ENCODE measurements at regions not wholly inside any gene's neighbourhood (a gene's known extent, or its start where the extent isn't known, plus 50 kb on each side); places are given as distances from the start of the nearest gene placed in this dataset.

DNA sequence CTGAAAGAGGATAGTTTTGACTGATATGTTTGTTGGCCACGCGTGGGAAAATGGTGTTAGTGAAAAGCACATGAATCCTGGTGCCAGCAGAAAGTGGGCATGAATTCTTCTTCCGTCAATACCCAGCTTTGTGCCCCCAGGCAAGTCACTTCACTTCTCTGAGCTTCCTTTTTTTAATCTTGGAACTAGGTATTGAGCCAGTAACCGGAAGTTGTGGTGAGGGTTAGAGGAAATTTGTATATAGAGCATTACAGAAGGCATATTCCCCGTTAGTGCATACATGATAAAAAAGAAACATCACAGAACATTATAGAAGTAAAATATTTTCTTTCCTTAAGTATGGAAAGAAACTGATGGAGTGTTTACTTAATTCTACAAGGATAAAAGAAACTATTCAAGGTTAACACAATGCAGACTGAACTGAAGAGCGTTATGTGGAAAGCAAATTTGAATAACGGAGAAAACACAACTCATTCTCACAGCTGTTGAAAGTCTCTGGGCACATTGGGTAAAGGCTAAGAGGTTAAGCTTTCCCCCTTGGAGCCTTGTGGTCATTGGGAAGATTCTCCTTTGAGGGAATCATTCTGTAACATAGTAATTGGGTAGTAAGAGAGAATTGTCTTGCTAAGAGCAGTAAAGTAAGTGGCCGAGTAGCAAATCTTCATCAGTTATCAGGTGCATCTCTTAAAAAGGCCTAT is 223.1 kb downstream of the BCAS1 start:
- Histone ChIP-seq H3K27ac (no peak overlapping the region), H3K4me1 (replicated peaks in 1 of 2) (peaks cover 0 to 5% of the 10 kb centered on the region in 2 donors), H3K4me3 (no peak overlapping the region)
- ATAC-seq (replicated peaks in 6 of 8) = no peak
- in situ Hi-C loops (cut with MboI; ENCODE audit: low pct_unique_long_range_greater_than_20kb in 2 of 9, low sequenced_read_pairs in 9 of 9, unreplicated experiment in 9 of 9) = no loop called here
- 83 to 100% (median 88%) methylated on average over 1 to 8 of the region's 8 CpGs for WGBS, 10 experiments

GRCh38 chr20:53846640-53847039 is 223.8 kb downstream of the BCAS1 start:
- WGBS, 10 experiments = 75 to 100% (median 93%) methylated on average over 1 to 8 of the region's 10 CpGs; no CpG with 5 or more reads in 2 of the 10 experiments
- Histone ChIP-seq H3K4me3 (no peak overlapping the region), H3K4me1 (replicated peaks in 1 of 2) (peaks cover 0 to 5% of the 10 kb centered on the region in 2 donors), H3K27ac (no peak overlapping the region)
- in situ Hi-C loops (cut with MboI; ENCODE audit: low pct_unique_long_range_greater_than_20kb in 2 of 9, low sequenced_read_pairs in 9 of 9, unreplicated experiment in 9 of 9) = no loop called here
- no peak for ATAC-seq (replicated peaks in 6 of 8)

DNA sequence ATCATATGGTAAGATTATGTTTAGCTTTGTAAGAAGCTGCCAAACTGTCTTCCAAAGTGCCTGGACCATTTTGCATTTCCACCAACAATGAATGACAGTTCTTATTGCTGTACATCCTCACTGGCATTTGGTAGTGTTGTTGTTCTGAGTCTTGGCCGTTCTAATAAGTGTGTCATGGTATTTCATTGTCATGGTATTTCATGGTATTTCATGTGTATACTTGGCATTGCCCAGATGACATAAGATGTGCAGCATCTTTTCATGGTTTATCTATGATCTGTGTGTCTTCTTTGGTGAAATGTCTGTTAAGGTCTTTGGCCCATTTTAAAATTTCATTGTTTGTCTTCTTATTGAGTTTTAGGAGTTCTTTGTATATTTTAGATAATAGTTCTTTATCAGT is 224.4 kb downstream of the BCAS1 start:
- no peak for ATAC-seq (replicated peaks in 6 of 8)
- WGBS, 10 experiments = 33 to 92% (median 78%) methylated on average over 1 of the region's 1 CpG; no CpG with 5 or more reads in 4 of the 10 experiments
- in situ Hi-C loops (cut with MboI; ENCODE audit: low pct_unique_long_range_greater_than_20kb in 2 of 9, low sequenced_read_pairs in 9 of 9, unreplicated experiment in 9 of 9) = no loop called here

GRCh38 chr20:53844259-53844658 is 226.1 kb downstream of the BCAS1 start:
- ATAC-seq (replicated peaks in 6 of 8) = no peak
- Histone ChIP-seq H3K4me3 (no peak overlapping the region), H3K4me1 (replicated peaks in 1 of 2) (peaks cover 0 to 5% of the 10 kb centered on the region in 2 donors), H3K27ac (no peak overlapping the region)
- WGBS, 10 experiments = 80 to 100% (median 93%) methylated on average over 1 to 8 of the region's 8 CpGs; no CpG with 5 or more reads in 1 of the 10 experiments
- in situ Hi-C loops (cut with MboI; ENCODE audit: low pct_unique_long_range_greater_than_20kb in 2 of 9, low sequenced_read_pairs in 9 of 9, unreplicated experiment in 9 of 9) = no loop called here

More for the DNA sequence above, 224.4 kb downstream of the BCAS1 start:
- Histone ChIP-seq H3K27ac (no peak overlapping the region), H3K4me3 (no peak overlapping the region), H3K4me1 (replicated peaks in 1 of 2) (peaks cover 0 to 5% of the 10 kb centered on the region in 2 donors)

DNA sequence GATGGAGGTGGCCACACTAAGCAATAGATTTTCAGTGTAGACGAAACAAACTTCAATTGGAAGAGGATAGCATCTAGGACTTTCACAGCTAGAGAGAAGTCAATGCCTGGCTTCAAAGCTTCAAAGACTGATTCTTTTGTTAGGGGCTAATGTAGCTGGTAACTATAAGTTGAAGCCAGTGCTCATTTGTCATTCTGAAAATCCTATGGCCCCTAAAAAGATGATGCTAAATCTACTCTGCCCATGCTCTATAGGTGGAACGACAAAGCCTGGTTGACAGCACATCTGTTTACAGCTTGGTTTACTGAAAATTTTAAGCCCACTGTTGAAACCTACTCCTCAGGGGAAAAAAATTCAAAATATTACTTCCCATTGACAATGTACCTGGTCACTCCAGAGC is 226.7 kb downstream of the BCAS1 start:
- in situ Hi-C loops (cut with MboI; ENCODE audit: low pct_unique_long_range_greater_than_20kb in 2 of 9, low sequenced_read_pairs in 9 of 9, unreplicated experiment in 9 of 9) = no loop called here
- ATAC-seq (replicated peaks in 6 of 8) = no peak
- H3K4me3 ChIP-seq = no peak overlapping the region
- H3K4me1 ChIP-seq (replicated peaks in 1 of 2) = peaks cover 0 to 5% of the 10 kb centered on the region in 2 donors
- H3K27ac ChIP-seq = no peak overlapping the region
- 83 to 100% (median 100%) methylated on average over 1 of the region's 2 CpGs; no CpG with 5 or more reads in 4 of the 10 experiments for WGBS, 10 experiments

DNA sequence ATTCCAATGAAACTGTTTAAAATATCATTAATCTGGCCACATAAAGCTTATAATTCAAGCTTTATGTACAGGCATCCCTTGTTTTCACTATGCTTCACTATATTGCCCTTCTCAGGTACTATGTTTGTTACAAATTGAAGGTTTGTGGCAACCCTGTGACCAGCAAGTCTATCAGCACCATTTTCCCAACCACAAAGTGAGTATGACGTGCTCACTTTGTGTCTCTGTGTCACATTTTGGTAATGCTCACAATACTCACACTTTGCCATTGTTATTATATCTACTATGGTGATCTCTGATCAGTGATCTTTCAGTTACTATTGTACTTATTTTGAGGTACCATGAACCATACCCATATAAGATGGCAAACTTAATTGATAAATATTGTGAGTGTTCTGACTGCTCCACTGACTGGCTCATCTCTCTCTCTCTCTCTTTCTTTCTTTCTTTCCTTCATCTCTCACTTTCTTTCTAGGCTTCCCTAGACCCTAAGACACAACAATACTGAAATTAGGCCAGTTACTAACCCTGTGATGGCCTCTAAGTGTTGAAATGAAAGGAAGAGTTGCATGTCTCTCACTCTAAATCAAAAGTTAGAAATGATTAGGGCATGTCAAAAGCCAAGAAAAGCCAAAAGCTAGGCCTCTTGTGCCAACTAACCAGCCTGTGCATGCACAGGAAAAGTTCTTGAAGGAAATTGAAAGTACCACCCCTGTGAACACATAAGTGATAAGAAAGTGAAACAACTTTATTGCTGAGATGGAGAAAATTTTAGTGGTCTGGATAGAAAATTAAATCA is 227.9 kb downstream of the BCAS1 start:
- WGBS, 10 experiments = 88 to 100% (median 100%) methylated on average over 1 of the region's 1 CpG; no CpG with 5 or more reads in 3 of the 10 experiments
- no peak overlapping the region for H3K4me3 ChIP-seq
- H3K27ac ChIP-seq = no peak overlapping the region
- H3K4me1 ChIP-seq (replicated peaks in 1 of 2) = no peaks in the 10 kb centered on the region
- in situ Hi-C loops (cut with MboI; ENCODE audit: low pct_unique_long_range_greater_than_20kb in 2 of 9, low sequenced_read_pairs in 9 of 9, unreplicated experiment in 9 of 9) = no loop called here
- no peak for ATAC-seq (replicated peaks in 6 of 8)

- ATAC-seq (replicated peaks in 6 of 8) = no peak
- H3K4me3 ChIP-seq = no peak overlapping the region
- H3K27ac ChIP-seq = no peak overlapping the region
- WGBS, 10 experiments = 67 to 100% (median 100%) methylated on average over 1 to 3 of the region's 3 CpGs; no CpG with 5 or more reads in 3 of the 10 experiments
- in situ Hi-C loops (cut with MboI; ENCODE audit: low pct_unique_long_range_greater_than_20kb in 2 of 9, low sequenced_read_pairs in 9 of 9, unreplicated experiment in 9 of 9) = no loop called here
- H3K4me1 ChIP-seq (replicated peaks in 1 of 2) = no peaks in the 10 kb centered on the region
Observed at GRCh38 chr20:53841741-53842140, 228.7 kb downstream of the BCAS1 start.

GRCh38 chr20:53840532-53840931 is 229.9 kb downstream of the BCAS1 start:
- in situ Hi-C loops (cut with MboI; ENCODE audit: low pct_unique_long_range_greater_than_20kb in 2 of 9, low sequenced_read_pairs in 9 of 9, unreplicated experiment in 9 of 9) = no loop called here
- ATAC-seq (replicated peaks in 6 of 8) = peak in 1 of 8 experiments; percentile 62
- no peaks in the 10 kb centered on the region for H3K4me1 ChIP-seq (replicated peaks in 1 of 2)
- no peak overlapping the region for H3K4me3 ChIP-seq
- H3K27ac ChIP-seq = no peak overlapping the region

DNA sequence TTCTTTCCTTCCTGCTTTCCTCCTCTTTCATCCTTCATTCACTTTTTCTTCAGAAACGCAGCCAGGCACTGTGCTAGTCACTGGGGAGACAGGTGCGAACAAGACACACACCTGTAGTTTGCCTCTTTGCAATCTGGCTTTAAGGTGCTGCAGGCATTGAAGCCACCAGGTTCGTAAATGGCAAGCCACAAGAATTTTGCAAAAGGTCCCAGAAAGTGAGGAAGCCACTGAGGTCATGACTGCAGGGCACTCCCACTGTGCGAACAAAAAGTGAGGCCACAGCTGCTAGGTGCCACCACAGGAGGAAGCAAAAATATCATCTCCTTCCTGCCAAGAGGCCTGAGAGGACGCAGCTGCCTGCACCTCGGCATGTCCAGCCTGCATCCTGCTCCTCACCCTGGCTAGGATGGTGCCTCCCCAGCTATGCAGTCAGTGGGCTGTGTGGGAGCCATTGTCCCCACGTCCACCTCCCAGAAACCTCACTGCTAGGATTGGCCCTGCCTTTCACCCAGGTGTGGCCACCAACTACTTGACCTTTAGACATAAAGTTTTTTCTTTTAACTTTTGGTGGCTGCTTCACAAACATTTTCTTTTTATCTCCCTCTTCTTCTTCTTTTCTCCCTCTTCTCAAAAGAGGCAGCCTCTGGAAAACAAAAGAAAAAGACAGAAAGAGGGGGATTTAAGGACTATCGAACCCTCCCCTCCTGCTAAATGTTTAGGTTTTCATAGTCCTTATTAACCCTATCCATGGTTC is 230.8 kb downstream of the BCAS1 start:
- in situ Hi-C loops (cut with MboI; ENCODE audit: low pct_unique_long_range_greater_than_20kb in 2 of 9, low sequenced_read_pairs in 9 of 9, unreplicated experiment in 9 of 9) = no loop called here
- Histone ChIP-seq H3K4me1 (replicated peaks in 1 of 2) (no peaks in the 10 kb centered on the region), H3K4me3 (no peak overlapping the region), H3K27ac (no peak overlapping the region)
- WGBS, 10 experiments = 69 to 100% (median 81%) methylated on average over 1 to 7 of the region's 8 CpGs; no CpG with 5 or more reads in 1 of the 10 experiments
- no peak for ATAC-seq (replicated peaks in 6 of 8)

DNA sequence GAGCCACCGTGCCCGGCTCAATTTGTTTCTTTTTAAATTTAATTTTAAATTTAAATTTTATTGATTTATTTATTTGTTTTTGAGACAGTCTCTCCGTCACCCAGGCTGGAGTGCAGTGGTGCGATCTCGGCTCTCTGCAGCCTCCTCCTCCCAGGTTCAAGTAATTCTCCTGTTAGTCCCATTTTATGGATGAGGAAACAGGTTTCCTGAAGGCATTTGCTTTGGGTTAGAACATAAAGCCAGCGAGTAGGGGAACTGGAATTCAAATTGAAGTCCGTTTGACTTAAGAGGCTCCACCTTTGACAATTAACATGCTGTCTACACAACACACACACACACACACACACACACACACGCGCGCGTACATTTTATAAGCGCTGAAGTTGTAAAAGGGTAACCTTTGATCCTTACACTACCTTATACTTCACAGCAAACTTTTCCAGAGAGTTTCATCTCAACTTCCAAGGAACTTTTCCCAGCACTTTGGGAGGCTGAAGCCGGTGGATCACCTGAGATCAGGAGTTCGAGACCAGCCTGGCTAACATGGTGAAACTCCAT is 232.0 kb downstream of the BCAS1 start:
- Histone ChIP-seq H3K27ac (no peak overlapping the region), H3K4me1 (replicated peaks in 1 of 2) (no peaks in the 10 kb centered on the region), H3K4me3 (no peak overlapping the region)
- 57 to 91% (median 82%) methylated on average over 2 to 12 of the region's 14 CpGs for WGBS, 10 experiments
- in situ Hi-C loops (cut with MboI; ENCODE audit: low pct_unique_long_range_greater_than_20kb in 2 of 9, low sequenced_read_pairs in 9 of 9, unreplicated experiment in 9 of 9) = no loop called here
- ATAC-seq (replicated peaks in 6 of 8) = no peak

GRCh38 chr20:53837126-53837826 is 233.1 kb downstream of the BCAS1 start:
- Histone ChIP-seq H3K27ac (no peak overlapping the region), H3K4me1 (replicated peaks in 1 of 2) (no peaks in the 10 kb centered on the region), H3K4me3 (no peak overlapping the region)
- in situ Hi-C loops (cut with MboI; ENCODE audit: low pct_unique_long_range_greater_than_20kb in 2 of 9, low sequenced_read_pairs in 9 of 9, unreplicated experiment in 9 of 9) = no loop called here
- 56 to 100% (median 90%) methylated on average over 2 to 5 of the region's 5 CpGs; no CpG with 5 or more reads in 1 of the 10 experiments for WGBS, 10 experiments
- no peak for ATAC-seq (replicated peaks in 6 of 8)

GRCh38 chr20:53834749-53835148 is 235.6 kb downstream of the BCAS1 start:
- in situ Hi-C loops (cut with MboI; ENCODE audit: low pct_unique_long_range_greater_than_20kb in 2 of 9, low sequenced_read_pairs in 9 of 9, unreplicated experiment in 9 of 9) = no loop called here
- WGBS, 10 experiments = 89 to 100% (median 98%) methylated on average over 1 to 8 of the region's 8 CpGs; no CpG with 5 or more reads in 2 of the 10 experiments
- no peak overlapping the region for H3K4me3 ChIP-seq
- H3K4me1 ChIP-seq (replicated peaks in 1 of 2) = peaks cover 0 to 2% of the 10 kb centered on the region in 2 donors
- ATAC-seq (replicated peaks in 6 of 8) = no peak
- no peak overlapping the region for H3K27ac ChIP-seq
